ENCODE measurements at regions not wholly inside any gene's neighbourhood (a gene's known extent, or its start where the extent isn't known, plus 50 kb on each side); places are given as distances from the start of the nearest gene placed in this dataset.

DNA sequence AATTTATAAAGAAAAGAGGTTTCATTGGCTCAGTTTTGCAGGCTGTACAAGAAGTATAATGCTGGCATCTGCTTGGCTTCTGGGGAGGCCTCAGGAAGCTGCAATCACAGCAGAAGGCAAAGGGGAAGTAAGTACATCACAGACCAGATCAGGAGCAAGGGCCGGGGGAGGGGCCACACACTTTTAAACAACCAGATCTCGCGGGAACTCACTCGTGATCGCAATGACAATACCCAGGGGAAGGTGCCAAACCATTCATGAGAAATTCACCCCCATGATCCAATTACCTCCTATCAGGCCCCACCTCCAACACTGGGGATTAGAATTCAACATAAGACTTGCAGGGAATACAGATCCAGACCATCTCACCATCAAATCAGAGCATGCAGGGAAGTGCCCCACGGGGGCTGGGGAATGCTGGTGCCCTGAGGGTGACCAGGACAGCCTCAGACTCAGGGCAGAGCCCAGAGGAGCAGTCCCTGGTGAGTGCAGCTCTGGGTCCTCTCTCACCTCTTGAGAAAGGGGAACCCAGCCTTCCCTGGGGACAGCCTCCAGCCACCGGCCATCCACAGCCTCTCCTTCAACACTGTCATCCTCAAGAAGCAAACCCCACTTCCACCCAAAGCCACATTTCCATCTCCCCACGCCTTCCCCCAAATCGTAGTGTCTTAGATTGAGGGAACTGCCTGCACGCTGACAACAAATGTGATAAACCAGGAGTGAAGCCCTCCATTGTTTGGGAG is 80.7 kb downstream of the ANKRD60 start:
- no peak overlapping the region for H3K4me3 ChIP-seq (ENCODE audit: insufficient read depth, low read length, poor library complexity, severe bottlenecking)
- H2AFZ ChIP-seq (ENCODE audit: low read depth, low read length, severe bottlenecking) = no peak overlapping the region
- H3F3A ChIP-seq (ENCODE audit: insufficient read depth) = no peaks in the 10 kb centered on the region
- TF ChIP-seq EZH2phosphoT487 (conservative IDR thresholded peaks at IDR 0.05; ENCODE audit: low read length) = no peak
- TF ChIP-seq, protein P1, sequence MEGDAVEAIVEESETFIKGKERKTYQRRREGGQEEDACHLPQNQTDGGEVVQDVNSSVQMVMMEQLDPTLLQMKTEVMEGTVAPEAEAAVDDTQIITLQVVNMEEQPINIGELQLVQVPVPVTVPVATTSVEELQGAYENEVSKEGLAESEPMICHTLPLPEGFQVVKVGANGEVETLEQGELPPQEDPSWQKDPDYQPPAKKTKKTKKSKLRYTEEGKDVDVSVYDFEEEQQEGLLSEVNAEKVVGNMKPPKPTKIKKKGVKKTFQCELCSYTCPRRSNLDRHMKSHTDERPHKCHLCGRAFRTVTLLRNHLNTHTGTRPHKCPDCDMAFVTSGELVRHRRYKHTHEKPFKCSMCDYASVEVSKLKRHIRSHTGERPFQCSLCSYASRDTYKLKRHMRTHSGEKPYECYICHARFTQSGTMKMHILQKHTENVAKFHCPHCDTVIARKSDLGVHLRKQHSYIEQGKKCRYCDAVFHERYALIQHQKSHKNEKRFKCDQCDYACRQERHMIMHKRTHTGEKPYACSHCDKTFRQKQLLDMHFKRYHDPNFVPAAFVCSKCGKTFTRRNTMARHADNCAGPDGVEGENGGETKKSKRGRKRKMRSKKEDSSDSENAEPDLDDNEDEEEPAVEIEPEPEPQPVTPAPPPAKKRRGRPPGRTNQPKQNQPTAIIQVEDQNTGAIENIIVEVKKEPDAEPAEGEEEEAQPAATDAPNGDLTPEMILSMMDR (IDR thresholded peaks at IDR 0.05; ENCODE audit: insufficient read depth, low read length, poor library complexity, severe bottlenecking) = no peak
- no peak overlapping the region for H3K9ac ChIP-seq (ENCODE audit: low read length)
- H3K27me3 ChIP-seq (ENCODE audit: low read length) = no peaks in the 10 kb centered on the region
- H3K9me3 ChIP-seq (ENCODE audit: insufficient read depth, low read length) = no peaks in the 10 kb centered on the region
- H3K79me2 ChIP-seq (ENCODE audit: insufficient read depth, low read length) = no peaks in the 10 kb centered on the region
- no peaks in the 10 kb centered on the region for H3K36me3 ChIP-seq (ENCODE audit: low read length)
- no peaks in the 10 kb centered on the region for H4K20me1 ChIP-seq (ENCODE audit: low read depth, low read length)
- no peak overlapping the region for H3K27ac ChIP-seq (ENCODE audit: low read depth, low read length)
- no peak overlapping the region for H3K4me2 ChIP-seq (ENCODE audit: low read depth, low read length, poor library complexity, severe bottlenecking)
- H3K9me2 ChIP-seq (replicated peaks; ENCODE audit: insufficient read depth, low read length) = no peaks in the 10 kb centered on the region

DNA sequence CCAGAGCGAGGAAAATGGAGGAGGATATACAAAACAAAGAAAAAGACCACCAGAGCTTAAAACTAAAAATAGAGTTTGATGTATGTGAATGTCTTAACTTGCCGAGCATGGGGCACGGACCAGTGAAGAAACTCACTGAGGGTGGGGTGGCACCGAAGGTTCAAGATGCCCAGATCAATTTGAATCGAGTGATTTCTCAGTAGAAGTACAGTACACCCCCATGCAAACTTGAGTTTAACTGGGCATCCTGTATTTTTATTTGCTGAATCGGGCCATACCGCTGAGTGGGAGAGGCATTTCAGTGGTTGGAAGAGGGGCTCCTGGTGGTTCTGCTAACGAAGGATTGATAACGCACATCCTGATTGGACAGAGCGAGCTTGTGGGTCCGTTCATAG is 81.7 kb downstream of the ANKRD60 start:
- no peaks in the 10 kb centered on the region for H3F3A ChIP-seq (ENCODE audit: insufficient read depth)

DNA sequence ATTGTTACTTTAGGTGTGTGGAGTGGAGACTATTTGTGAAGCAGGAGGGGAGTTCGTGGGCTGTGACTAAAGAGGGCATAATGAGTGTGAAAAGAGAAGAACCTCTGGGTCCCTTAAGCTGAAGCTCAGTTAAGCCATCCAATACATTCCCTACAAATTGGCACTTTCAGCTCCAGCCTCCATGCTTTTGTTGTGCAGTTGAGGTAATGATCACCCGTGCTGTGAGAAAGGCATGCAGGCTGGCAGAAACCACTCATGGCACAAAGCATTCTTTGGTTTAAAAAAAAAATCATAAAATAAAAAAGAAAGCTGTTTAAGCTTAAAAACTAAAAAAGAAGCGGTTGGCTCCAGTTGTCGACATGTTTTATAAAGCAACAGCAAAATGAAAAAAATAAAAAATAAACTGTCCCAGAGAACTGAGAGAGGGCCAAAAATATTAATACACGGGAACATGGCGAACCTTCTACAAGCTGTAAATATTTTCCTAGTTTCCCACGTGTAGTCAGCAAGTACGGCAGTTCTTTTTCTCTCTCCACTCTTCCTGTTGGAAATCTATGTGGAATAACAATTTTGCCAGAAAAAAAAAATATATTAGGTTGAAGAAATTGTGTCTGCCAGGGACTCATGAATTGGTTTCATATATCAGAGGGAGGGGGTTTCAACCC is 82.2 kb downstream of the ANKRD60 start:
- TF ChIP-seq, protein P1 (IDR thresholded peaks at IDR 0.05; ENCODE audit: insufficient read depth, low read length, poor library complexity, severe bottlenecking) = no peak
- TF ChIP-seq EZH2phosphoT487 (conservative IDR thresholded peaks at IDR 0.05; ENCODE audit: low read length) = no peak
- no peak overlapping the region for H3K9ac ChIP-seq (ENCODE audit: low read length)

More for the DNA sequence above, 81.7 kb downstream of the ANKRD60 start:
- Histone ChIP-seq H3K79me2 (ENCODE audit: insufficient read depth, low read length) (no peaks in the 10 kb centered on the region), H3K4me3 (ENCODE audit: insufficient read depth, low read length, poor library complexity, severe bottlenecking) (no peak overlapping the region), H3K4me2 (ENCODE audit: low read depth, low read length, poor library complexity, severe bottlenecking) (no peak overlapping the region), H3K27ac (ENCODE audit: low read depth, low read length) (no peak overlapping the region), H3K9me3 (ENCODE audit: insufficient read depth, low read length) (no peaks in the 10 kb centered on the region), H3K9me2 (replicated peaks; ENCODE audit: insufficient read depth, low read length) (no peaks in the 10 kb centered on the region), H4K20me1 (ENCODE audit: low read depth, low read length) (no peaks in the 10 kb centered on the region), H3K27me3 (ENCODE audit: low read length) (no peaks in the 10 kb centered on the region), H2AFZ (ENCODE audit: low read depth, low read length, severe bottlenecking) (no peak overlapping the region), H3K9ac (ENCODE audit: low read length) (no peak overlapping the region), H3K36me3 (ENCODE audit: low read length) (no peaks in the 10 kb centered on the region)
- no peak for TF ChIP-seq EZH2phosphoT487 (conservative IDR thresholded peaks at IDR 0.05; ENCODE audit: low read length)
- TF ChIP-seq, protein P1 (IDR thresholded peaks at IDR 0.05; ENCODE audit: insufficient read depth, low read length, poor library complexity, severe bottlenecking) = no peak

More for the DNA sequence above, 82.2 kb downstream of the ANKRD60 start:
- Histone ChIP-seq H3K9me2 (replicated peaks; ENCODE audit: insufficient read depth, low read length) (no peaks in the 10 kb centered on the region), H3K27ac (ENCODE audit: low read depth, low read length) (no peak overlapping the region), H3K4me3 (ENCODE audit: insufficient read depth, low read length, poor library complexity, severe bottlenecking) (no peak overlapping the region), H3K9me3 (ENCODE audit: insufficient read depth, low read length) (no peaks in the 10 kb centered on the region), H3K4me2 (ENCODE audit: low read depth, low read length, poor library complexity, severe bottlenecking) (no peak overlapping the region), H3K79me2 (ENCODE audit: insufficient read depth, low read length) (no peaks in the 10 kb centered on the region), H2AFZ (ENCODE audit: low read depth, low read length, severe bottlenecking) (no peak overlapping the region), H3F3A (ENCODE audit: insufficient read depth) (no peaks in the 10 kb centered on the region), H4K20me1 (ENCODE audit: low read depth, low read length) (no peaks in the 10 kb centered on the region), H3K36me3 (ENCODE audit: low read length) (no peaks in the 10 kb centered on the region), H3K27me3 (ENCODE audit: low read length) (no peaks in the 10 kb centered on the region)
